Gastrocnemius medialis (tissue), 4 donors: ENCODE measurements at regions not wholly inside any gene's neighbourhood (a gene's known extent, or its start where the extent isn't known, plus 50 kb on each side); places are given as distances from the start of the nearest gene placed in this dataset.

Experiments
- CTCF ChIP-seq, 5 experiments: fragments of 450-650 bp in 3 of 5; fragments of 200-600 bp in 2 of 5; sonication (generic) in 2 of 5; IDR thresholded peaks in 4 of 5; conservative IDR thresholded peaks in 1 of 5; 1 replicate in 4 of 5; 2 replicates in 1 of 5; pipeline ENCODE4 v1.5.1; 2016 to 2019; ENCODE audit warnings: antibody characterized with exemption in 5 of 5, mild to moderate bottlenecking in 3 of 5, moderate library complexity in 3 of 5
- POLR2A ChIP-seq, 2 donors: fragments of 450-650 bp; IDR thresholded peaks; one replicate each; pipeline ENCODE4 v1.6.1; 2017; ENCODE audit warnings: antibody characterized with exemption in 2 of 2, mild to moderate bottlenecking in 2 of 2, moderate library complexity in 2 of 2

DNA sequence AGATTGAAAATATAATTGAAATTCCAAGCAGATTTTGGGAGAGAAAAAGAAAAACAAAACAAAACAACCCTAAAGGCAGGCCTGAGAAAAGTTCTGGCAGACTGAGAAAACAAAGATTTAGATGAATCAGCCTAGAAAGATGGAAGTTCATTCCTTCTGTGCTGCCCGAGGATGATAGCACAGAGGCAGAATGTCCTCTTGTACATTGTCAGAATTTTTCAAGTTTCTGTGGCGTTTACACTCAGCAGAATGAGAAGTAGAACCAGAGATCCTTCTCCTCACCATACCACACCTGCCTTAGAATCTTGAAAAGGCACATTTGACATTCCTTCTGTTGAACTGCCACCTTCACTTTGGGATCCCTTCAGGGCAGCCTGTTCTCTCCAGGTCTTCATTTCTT, 62.5 kb upstream of the IZUMO1R start:
- TF ChIP-seq CTCF (IDR thresholded peaks at IDR 0.05 in 4 of 5, conservative IDR thresholded peaks at IDR 0.05 in 1 of 5) (no peak), POLR2A (IDR thresholded peaks at IDR 0.05) (no peak)
